GM21360 (cell line): ENCODE measurements at regions not wholly inside any gene's neighbourhood (a gene's known extent, or its start where the extent isn't known, plus 50 kb on each side); places are given as distances from the start of the nearest gene placed in this dataset.
"Not testable (repeated sequence)": the region's sequence is repeated elsewhere in the genome, so short reads cannot be mapped to it uniquely, and the experiment has no call there.

Source experiments
- ATAC-seq: cut with Tn5 transposase; IDR thresholded peaks from one replicate; pipeline ENCODE4 v1.9.1; 2021; ENCODE audit warnings: mild to moderate bottlenecking, moderate library complexity; ENCODE audit not compliant: unreplicated experiment

DNA sequence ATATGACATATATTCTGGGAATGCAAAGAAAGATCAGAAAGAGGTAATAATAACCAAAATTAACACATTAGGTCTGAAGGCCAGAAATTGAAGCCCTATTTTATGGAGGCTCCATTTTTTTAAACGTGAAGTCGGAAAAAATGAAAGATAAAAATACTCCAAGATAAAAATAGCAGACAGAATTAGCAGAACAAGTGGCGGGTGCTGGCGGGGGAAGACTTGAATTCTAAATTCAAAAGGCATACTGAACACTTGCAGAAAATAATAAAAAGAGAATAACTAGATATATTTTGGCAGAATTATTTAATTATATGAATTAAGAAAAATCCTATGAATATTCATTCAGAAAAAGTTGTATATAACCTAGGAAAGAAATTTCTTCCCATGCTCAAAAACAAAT, 543.7 kb upstream of the ACO1 start:
- ATAC-seq, result no peak

DNA sequence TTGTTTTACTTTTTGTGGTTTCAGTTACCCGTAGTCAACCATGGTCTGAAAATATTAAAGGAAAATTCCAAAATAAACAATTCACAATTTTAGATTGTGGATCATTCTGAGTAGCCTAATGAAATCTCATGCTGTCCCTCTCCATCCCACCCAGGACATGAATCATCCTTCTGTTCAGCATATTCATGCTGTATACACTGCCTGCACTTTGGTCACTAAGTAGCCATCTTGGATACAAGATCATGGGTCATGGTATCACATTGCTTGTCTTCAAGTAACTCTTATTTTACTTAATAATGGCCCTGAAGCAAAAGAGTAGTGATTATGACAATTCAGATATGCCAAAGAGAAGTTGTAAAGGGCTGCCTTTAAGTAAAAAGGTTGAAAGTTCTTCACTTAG, 536.5 kb upstream of the ACO1 start:
- ATAC-seq, result no peak

DNA sequence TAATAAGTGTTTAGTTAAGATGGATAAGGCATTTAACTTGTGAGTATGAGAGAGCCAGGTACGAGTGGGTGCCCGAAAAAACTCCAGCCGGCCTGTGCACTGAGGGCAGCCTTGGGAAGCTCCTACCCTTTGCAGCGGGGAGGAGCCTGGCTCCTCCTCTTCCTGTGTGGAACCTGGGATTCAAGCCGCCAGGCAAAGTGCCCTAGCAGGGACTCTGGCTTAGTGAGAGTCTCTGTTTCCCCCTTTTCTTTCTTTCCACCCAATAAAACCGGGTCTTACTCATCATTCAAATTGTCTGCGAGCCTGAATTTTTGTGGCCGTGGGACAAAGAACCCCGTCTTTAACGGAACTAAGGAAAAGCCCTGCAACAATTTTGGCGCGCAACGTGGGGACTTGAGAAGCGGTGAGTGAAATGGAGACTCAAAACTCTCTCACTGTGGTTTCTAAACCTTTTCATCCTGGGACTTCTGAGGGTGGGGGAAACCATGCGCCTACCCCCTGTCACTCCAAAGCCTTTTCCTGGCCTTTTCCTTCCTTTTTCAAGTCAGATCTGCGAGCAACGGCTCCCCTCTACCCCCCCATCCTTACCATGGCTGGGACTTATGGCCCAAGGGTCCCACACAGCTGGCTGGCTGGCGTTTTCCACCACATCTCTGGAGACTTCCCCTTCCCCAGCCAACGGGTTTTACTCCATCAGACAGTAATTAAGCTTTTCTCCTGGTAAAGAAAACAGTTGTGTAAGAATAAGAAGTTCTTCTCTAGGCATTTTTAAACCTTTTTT, 535.7 kb upstream of the ACO1 start:
- ATAC-seq, result no peak

DNA sequence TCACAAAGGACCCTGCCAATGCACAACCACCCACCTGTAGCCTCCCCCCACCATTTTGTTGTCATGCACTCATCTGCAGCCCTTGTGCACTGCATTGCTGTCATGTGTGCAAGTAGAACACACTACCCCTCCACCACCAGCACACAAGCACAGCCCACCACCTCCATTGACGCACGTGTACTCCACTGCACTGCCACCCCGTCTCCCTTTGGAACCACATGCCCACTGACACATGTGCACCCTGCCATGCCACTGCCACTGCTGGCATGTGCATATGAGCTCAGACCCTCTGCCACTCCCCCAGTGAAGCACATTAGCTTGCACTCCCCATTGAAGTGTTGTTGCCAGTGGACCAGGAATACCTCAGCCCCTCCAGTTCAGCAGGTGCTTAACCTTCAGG, 530.3 kb upstream of the ACO1 start:
- no peak for ATAC-seq

DNA sequence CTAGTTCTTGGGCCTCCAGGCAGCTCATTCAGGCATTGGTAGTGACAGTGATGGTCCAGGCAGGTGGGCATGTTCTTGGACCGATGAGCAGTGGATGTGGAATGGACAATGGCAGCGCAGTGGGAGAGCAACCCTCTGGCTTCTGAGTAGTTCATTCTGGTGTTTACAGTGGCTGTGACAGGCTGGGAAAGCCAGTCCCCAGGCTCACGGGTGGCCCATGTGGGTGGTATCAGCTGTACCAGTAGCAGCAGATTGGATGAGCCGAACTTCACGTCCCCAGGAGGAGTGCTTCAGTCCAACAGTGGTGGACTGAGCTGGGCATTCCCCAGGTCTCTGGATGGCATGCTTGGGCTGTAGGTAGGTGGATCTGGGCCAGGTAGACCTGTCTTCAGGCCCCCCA, 515.6 kb upstream of the ACO1 start:
- ATAC-seq, result no peak

DNA sequence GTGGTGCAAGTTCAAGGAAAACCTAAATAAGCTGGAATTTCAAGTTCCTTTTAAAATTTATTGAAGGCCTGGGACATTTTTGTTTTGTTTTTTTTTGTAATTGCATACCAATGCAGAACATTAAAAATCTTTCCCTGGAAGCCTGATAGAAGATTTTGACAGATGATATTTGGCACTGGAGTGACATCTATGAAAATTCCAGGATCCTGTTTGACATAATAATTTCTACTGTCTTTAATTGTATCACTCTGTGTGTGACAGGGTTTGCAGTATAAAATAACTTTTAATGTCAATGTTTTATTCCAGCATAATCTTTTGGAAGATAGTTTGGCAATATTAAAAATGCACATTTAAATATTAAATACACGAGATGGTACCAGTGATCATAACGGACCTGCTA, 514.2 kb upstream of the ACO1 start:
- no peak for ATAC-seq

DNA sequence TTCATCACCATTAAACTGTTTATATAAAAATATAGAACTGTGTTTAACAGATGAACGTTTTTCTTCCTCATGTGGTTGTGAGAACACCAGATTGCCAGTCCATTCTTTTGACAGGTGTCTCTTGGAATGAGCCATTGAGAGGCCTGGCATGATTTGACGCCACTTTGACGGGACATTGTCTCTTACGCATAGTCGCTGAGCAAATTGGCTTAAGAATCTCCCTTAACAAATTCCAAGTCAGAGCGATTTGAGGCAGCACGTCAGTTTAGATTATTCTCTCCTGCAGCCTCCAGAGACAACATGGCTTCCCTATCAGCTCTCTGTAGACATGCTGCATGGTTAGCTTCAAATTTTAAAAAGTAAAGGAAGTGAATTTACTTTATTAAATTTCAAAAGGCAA, 510.7 kb upstream of the ACO1 start:
- ATAC-seq, result no peak

DNA sequence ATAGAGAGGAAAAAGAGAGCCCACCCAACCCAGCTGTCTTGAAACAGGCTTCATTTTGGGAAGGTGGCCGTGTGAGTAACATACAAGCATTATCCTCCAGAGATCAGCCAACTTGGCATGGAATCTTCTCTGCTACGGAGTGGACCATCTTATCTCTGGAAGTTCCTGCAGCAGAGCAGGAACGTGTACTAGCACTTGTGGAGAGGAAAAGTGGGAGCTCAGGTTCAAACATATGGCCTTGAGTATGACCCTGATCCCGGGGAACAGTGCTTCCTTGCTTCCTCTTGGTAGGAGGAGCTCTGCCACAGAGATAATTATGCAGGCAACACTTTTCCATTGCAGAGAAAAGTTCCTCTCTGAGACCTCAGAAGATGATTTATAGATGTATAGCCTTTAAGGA, 490.4 kb upstream of the ACO1 start:
- ATAC-seq, result no peak

DNA sequence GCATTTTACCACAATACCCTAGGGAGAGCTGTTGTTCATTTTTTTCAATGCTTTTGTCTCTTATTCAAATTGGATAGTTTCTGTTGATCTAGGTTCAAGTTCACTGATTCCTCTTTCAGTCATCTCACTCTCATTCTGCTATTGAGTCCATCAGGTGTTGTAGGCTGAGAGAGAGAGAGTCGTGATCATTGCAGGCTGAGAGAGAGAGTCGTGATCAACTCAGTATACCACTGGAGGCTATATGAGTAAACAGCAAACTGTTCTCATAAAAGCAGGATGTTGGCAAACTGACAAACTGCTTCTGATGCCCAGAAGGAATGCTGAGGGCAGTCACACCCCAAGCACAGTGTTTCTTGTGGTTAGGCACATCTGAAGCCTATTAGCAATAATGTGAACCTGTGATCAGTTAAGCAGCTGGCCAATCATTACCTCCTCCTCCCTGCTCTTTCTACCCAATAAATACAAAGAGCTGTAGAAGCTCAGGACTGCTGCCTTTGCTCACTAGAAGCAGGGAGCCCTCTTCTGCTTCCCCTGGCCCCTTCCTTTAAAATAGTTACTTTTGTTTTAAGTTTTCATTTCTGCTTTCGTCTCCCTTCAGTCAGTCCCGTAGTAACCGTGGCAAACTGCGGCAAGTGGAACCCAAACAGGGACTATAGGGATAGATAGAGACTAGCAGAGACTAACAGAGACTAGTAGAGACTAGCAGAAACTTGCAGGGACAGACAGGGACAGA, 476.1 kb upstream of the ACO1 start:
- peak; percentile 88 for ATAC-seq

DNA sequence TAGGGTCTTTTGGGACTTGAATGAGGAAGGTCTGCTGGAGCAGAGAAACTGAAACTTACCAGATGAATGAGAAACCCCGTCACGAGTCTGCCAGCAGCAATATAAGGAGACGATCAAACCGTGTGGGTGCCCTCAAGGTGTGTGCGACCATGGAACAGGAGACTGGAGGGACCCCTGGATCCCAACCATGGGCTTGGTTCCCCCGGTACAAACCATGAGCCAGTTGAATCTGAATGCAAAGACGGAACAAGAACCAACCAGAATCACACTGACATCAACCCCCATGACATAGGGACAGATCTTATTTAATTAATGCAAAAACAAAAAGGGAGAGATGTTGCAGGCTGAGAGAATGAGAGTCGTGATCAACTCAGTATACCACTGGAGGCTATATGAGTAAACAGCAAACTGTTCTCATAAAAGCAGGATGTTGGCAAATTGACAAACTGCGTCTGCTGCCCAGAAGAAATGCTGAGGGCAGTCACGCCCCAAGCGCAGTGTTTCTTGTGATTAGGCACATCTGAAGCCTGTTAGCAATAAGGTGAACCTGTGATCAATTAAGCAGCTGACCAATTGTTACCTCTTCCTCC, 475.5 kb upstream of the ACO1 start:
- ATAC-seq, result no peak

DNA sequence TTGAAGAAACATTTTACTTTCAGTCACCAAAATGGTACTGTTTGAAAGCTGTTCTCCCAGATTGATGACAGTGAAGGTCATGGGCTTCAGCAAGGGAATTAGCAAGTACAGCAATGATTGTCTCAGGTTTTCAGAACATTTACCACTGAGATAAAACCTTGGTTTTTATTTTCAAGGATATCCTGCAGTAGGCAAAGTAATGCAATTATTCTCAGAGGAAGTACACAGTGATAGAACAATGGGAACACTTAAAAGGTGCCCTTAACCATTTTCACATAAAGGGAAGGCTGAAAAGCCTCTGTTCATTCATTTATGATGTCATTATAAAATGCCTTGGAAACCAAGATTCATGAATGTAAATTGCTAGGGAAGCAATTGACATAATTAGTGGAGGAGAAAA, 471.8 kb upstream of the ACO1 start:
- no peak for ATAC-seq

DNA sequence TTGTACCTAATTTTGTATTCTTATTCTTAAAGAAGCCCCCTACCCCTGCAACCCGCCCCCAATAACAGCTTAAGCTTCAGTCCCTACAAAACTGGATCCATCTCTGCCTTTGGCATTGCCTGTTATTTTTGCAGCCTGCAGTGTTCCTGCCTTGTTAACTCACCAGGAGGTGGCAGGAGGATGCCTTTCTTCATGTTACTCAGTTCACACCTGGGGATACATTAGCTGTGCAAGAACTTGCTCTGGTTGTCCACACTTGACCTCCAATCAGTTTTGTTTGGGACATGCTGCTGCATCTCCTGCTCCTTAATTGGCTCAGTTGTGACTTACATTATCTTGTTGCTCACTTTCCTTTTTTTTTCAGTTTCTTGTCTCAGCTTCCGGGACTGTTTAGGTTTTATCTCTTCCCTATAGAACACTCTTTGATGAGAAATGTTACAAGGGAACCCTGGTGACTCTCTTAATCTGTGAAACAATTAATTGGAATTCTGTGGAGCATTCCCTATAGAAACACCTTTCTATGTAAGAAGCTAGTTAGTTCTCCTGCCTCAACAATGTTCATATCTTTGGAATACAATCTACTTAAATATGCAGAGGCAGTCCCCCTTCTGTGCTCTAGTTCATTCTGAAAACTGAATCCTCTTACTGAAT, 467.7 kb upstream of the ACO1 start:
- ATAC-seq, result no peak

DNA sequence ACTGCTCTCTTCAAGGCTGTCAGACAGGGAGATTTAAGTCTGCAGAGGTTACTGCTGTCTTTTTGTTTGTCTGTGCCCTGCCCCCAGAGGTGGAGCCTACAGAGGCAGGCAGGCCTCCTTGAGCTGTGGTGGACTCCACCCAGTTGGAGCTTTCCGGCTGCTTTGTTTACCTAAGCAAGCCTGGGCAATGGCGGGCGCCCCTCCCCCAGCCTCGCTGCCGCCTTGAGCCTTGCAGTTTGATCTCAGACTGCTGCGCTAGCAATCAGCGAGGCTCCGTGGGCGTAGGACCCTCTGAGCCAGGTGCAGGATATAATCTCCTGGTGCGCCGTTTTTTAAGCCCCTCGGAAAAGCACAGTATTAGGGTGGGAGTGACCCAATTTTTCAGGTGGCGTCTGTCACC, 446.7 kb upstream of the ACO1 start:
- not testable (repeated sequence) for ATAC-seq

DNA sequence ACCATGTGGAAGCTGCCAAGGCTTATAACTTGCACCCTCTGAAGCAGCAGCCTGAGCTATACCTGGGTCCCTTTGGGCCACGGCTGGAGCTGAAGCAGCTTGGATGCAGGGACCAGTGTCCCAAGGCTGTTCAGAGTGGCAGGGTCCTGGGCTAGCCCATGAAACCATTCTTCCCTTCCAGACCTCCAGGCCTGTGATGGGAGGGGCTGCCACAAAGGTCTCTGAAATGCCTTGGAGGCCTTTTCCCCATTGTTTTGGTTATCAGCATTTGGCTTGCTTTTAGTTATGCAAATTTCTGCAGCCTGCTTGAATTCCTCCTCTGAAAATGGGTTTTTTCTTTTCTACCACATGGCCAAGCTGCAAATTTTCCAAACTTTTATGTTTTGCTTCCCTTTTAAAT, 433.7 kb upstream of the ACO1 start:
- no peak for ATAC-seq

DNA sequence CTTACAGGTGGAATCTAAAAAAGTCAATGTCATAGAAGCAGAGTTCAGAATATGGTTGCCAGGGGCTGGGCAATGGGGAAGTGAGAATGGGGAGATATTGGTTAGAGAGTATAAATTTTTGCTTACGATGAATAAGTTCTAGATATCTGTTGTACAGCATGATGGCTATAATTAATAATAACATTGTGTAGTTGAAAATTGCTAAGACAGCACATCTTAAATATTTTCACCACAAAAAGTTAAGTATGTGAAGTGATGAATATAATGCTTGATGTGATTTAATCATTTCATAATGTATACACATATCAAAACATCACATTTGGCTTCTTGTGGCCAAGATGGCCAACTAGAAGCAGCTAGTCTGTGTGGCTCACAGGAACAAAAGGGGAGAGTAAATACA, 425.9 kb upstream of the ACO1 start:
- ATAC-seq, result no peak

DNA sequence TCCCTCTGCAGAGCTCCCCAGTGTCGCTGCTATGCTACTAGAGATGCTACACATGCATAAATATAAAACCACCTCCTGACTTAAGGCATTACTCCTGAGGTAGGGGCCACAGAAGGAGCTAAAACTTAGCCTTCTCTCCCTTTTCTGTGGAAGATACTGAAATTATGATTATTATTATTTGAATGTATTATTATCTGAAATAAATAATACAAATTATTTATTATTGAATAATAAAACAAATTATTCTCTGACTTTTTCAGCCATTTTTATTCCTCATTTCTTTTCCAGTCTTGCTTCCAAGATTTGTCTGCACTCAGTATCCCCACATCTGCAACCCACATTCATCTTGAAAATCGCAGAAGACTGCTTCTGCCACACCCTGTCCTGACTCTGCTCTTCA, 414.9 kb upstream of the ACO1 start:
- no peak for ATAC-seq

DNA sequence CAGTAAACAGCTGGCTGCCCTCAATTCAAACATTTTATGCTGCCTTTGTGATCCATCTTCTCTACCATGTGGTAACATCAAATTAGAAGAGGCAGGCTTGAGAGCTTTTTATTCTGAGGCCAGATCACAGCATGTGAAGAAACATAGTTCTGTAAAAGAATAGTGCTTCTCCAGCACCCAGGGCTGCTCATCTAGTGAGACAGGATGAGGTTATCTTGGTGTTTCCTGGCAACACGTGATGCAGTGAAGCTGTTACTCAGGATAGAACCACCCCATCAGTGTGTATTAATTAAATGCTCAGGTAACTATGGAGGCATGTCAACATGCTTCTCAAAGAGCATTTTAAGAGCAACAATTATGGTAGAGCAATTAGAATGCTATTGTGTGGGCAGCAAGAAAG, 400.5 kb upstream of the ACO1 start:
- no peak for ATAC-seq

DNA sequence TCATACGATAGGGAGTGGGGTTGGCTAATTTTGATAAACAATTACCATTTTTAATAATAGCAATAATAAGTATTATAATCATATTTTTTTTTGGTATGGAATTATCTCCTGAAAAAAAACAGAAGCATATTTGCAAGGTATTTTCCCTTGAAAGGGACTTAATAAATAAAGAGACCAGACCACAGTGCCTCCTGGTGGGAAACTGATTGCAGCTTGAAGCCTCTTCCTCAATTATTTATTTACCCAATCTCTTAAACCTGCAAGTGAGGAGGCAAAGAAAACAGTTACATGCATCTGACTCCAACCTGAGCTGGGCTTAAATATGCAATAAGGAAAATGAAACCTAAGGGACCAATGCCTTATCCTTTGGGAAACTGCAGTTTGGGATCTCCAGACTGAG, 388.1 kb upstream of the ACO1 start:
- ATAC-seq, result no peak

DNA sequence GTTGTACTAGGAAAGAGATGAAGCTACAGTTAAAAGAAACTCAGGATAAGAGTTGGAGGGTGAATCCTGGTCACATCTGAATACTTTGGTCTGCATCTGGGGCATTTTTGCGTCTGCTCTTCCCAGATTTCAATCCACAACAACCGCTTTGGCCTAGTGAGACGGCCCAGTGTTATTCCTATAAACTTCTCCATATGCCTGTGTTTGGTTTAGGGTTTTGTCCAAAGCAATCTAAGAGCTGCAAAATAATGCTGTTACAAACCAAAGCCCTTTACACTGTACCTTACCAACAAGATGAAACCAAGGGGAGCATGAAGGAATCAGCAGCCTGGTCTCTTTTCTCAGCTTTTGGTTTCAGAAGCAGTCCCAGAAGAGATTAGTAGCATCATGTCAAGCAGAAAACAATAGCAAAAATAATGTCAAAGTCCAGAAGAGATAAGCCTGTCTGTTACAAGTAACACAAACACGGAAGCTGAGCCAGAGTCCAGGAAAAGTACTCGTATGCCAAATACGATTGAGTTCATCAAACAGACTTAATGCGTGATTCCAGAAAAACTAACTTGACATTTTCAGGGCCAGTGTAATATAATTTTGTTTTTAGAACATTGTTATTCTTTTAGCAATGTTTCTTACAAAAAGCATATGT, 379.9 kb upstream of the ACO1 start:
- ATAC-seq, result no peak

DNA sequence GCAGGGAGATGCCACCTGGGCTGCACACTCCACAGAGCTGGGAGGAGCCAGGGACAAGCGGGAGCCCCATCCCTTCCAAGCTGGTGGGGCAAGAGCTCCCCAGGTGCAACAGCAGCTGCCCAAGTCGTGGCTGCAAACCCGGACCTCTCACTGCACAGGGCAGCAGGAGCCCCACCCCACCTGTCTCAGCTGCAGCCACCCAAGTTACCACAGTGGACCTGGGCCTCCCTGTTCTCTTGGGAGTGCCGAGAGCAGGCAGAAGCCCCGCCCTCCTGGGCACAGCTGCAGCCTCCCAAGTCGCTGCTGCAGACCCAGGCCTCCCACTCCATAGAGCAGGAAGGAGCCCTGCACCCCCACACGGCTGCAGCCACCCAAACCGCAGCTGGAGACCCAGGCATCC, 374.1 kb upstream of the ACO1 start:
- no peak for ATAC-seq

DNA sequence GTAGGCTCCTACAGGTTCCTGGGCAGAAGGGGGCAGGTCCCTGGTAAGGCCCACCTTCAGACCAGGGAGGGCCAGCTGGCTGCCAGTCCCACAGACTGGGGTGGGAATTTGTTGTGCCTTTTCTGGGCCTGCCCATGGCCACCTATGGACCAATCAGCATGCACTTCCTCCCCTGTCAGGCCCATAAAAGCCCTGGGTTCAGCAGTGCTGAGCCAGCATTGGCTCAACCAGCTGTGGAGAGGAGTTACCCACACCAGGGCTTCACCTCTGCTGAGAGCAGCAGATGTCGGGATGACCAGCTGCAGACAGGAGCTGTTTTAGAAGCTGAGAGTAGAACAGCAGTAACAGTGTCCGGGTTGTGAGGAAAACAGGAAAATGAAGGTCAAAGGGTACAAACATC, 373.4 kb upstream of the ACO1 start:
- ATAC-seq, result no peak
